Fibroblast of villous mesenchyme (primary cell): ENCODE measurements at regions not wholly inside any gene's neighbourhood (a gene's known extent, or its start where the extent isn't known, plus 50 kb on each side); places are given as distances from the start of the nearest gene placed in this dataset.

Experiments
- DNase-seq: peaks from one replicate; pipeline ENCODE4 v3.0.0-alpha.2; 2010; ENCODE audit warnings: low read depth
- H3K4me3 ChIP-seq: 2 replicates; pipeline ENCODE4 v1.5.1; 2011; ENCODE audit warnings: low read depth, mild to moderate bottlenecking, low read length
- TF ChIP-seq, protein P1 (sequence below): IDR thresholded peaks from 2 replicates; pipeline ENCODE4 v1.5.1; 2012; ENCODE audit warnings: low read depth, mild to moderate bottlenecking, low read length; ENCODE audit not compliant: insufficient read depth

DNA sequence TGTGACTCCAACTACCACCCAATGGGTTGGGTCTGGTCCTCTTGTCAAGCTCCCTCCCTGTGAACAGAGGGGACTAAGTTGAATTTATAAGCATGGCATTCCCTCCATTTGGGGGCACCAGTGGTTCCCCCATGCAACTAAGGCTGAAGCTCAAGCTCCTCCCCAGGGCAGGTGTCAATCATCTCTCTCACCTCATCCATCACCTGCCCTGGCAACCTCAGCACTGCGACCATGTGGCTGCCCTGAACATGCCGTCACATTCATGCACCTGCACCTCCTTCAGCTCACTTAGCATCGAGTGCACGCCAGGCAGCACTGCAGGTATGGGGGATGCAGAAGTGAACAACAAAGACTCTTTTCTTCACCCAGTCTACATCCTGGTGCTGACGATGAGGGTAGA lies 799.3 kb downstream of the TBC1D22A start:
- no peak overlapping the region for H3K4me3 ChIP-seq
- no peak for DNase-seq
- TF ChIP-seq, protein P1, sequence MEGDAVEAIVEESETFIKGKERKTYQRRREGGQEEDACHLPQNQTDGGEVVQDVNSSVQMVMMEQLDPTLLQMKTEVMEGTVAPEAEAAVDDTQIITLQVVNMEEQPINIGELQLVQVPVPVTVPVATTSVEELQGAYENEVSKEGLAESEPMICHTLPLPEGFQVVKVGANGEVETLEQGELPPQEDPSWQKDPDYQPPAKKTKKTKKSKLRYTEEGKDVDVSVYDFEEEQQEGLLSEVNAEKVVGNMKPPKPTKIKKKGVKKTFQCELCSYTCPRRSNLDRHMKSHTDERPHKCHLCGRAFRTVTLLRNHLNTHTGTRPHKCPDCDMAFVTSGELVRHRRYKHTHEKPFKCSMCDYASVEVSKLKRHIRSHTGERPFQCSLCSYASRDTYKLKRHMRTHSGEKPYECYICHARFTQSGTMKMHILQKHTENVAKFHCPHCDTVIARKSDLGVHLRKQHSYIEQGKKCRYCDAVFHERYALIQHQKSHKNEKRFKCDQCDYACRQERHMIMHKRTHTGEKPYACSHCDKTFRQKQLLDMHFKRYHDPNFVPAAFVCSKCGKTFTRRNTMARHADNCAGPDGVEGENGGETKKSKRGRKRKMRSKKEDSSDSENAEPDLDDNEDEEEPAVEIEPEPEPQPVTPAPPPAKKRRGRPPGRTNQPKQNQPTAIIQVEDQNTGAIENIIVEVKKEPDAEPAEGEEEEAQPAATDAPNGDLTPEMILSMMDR, result no peak

DNA sequence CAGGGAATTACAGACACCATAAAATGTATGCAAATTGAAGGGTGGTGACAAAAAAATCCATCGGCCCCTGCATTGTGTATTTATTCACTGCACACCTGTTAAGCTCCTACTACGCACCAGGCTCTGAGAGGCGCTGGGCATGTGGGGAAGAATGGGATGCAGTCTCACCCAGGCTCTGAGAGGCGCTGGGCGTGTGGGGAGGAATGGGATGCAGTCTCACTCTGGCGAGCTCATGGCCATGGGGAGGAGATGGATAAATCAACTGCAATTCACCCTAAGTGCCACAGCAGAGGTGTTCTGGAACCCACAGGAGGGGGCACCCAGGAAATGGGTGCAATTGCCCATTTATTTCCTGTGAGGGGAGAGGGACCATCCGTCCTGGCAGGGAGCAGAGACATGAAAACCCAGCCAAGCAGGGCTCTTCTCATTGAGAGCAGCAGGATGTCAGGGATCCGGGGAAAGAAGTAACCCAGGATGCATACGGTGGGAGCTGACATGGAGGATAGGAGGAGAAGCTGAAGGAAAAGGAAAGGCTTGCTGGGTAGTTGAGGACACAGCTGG lies 798.7 kb downstream of the TBC1D22A start:
- H3K4me3 ChIP-seq, result no peak overlapping the region
- TF ChIP-seq, protein P1, result no peak
- DNase-seq, result no peak

DNA sequence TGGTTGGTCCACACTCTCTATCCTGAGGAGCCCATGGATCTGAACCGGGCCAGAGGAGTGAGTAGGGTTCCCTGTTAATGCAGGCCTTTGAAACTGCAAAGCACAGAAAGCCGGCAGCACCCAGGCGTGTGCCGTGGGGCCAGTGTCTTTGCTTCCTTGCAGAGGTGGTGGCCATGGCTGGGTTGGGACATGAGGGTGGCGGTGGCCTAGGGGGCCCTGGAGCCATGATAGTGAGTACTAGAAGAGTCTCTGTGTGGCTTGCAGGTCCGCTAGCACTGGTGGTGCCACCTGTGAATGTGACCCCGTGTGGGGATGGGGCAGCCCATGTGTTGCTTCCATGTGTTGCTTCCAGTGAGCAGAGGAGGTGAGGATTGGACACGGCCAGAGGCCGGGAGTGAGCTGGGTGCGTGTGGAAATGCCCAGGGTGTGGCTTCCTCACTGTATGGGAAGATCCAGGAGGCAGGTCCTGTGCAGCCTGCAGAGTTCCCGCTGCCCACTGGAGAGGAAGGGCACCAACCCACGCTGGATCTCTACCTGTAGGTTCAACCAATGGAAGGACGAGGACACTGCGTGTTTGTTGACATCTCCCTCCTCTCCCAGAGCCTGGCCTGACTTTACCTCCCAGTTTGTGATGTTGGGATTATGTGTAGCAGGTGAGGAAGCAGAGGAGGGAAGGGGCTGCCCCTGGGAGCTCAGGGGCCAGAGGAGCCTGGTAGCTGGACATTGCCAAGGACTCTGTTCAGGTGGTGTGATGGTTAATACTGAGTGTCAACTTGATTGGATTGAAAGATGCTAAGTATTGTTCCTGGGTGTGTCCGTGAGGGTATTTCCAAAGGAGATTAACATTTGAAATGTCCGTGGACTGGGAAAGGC lies 796.6 kb downstream of the TBC1D22A start:
- TF ChIP-seq, protein P1, result no peak
- no peak for DNase-seq
- no peak overlapping the region for H3K4me3 ChIP-seq

DNA sequence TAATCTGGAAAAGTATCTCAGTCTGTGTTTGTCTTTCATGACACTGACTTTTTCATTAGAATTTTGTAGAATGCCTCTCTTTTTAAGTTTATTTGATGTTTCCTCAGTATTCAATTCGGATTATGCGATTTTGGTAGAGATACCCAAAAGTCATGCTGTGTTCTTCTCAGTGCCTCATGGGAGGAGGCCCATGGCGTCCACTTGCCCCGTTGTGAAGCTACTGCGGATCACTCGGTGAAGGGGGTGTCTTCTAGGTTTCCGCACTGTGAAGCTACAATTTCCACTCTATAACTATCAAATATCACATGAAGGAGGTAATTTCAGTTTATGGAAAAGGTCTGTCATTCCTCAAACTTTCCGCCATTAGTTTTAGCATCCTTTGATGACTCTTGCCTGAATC lies 794.0 kb downstream of the TBC1D22A start:
- no peak for DNase-seq
- TF ChIP-seq, protein P1, result no peak
- no peak overlapping the region for H3K4me3 ChIP-seq

DNA sequence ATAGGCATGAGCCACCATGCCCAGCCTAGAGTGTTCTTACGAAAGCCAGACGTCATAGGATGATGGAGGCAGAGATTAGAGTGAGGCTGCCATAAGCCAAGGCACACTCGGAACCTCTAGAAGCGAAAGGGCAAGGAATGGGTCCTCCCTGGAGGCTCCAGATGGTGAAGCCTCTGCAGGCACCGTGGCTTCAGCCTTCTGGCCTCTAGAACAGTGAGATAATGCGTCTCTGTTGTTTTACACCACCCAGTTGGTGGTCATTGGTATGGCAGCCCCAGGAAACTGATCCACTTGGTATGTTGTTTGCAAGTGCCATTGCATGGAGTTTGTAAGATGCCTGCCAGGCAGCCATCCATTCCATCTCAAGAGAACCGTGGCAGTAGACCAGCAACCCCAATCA lies 791.0 kb downstream of the TBC1D22A start:
- TF ChIP-seq, protein P1, result no peak
- no peak for DNase-seq
- H3K4me3 ChIP-seq, result no peak overlapping the region

DNA sequence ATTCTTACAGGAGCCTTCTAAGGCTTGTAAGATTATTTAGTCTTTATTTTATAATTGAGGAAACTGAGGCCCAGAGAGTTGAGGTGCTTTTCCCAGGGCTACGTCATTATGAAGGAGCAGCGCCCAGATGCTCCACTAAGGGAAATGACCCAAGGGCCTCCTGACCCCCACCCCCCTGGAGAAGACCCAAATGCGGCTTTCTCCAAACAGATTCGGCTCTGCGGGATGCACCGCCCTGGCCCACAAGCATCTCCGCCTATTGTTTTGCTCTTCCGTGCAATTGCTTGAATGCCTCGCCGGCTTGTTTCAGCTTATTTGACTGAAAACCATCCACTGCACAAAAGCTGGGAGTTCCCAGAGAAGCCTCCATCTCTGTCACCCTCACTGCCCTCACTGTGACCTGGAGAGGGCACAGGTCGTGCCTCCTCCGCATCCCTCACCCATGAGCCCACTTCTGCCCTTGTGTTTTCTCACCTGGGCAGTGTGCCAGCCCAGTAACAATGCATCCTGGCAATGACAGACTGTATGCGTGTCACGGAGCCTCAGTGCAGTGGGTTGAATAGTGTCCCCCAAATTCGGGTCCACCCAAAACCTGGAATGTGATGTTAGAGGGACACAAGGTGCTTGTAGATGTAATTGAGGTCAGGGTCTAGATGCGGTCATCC lies 790.2 kb downstream of the TBC1D22A start:
- no peak for DNase-seq
- TF ChIP-seq, protein P1, result no peak
- no peak overlapping the region for H3K4me3 ChIP-seq
